ENCODE measurements at regions not wholly inside any gene's neighbourhood (a gene's known extent, or its start where the extent isn't known, plus 50 kb on each side); places are given as distances from the start of the nearest gene placed in this dataset.

GRCh38 chr6:148107911-148108310, 234.7 kb upstream of the SASH1 start:
- DNase-seq = no peak
- TF ChIP-seq POLR2A (IDR thresholded peaks at IDR 0.05; ENCODE audit: low read length) (no peak), GATA1 (IDR thresholded peaks at IDR 0.05; ENCODE audit: low read depth, low read length) (no peak)

- peak in 1 of 2 experiments; percentile 2 for DNase-seq
- no peak for TF ChIP-seq POLR2A (IDR thresholded peaks at IDR 0.05; ENCODE audit: low read length)
- TF ChIP-seq GATA1 (IDR thresholded peaks at IDR 0.05; ENCODE audit: low read depth, low read length) = no peak
Measured at GRCh38 chr6:148109732-148110131, 232.9 kb upstream of the SASH1 start.

GRCh38 chr6:148110925-148111324, 231.7 kb upstream of the SASH1 start:
- TF ChIP-seq POLR2A (IDR thresholded peaks at IDR 0.05; ENCODE audit: low read length) = no peak
- no peak for TF ChIP-seq GATA1 (IDR thresholded peaks at IDR 0.05; ENCODE audit: low read depth, low read length)
- DNase-seq = no peak

GRCh38 chr6:148112851-148113319, 229.8 kb upstream of the SASH1 start:
- TF ChIP-seq POLR2A (IDR thresholded peaks at IDR 0.05; ENCODE audit: low read length) = no peak
- no peak for TF ChIP-seq GATA1 (IDR thresholded peaks at IDR 0.05; ENCODE audit: low read depth, low read length)
- no peak for DNase-seq

- no peak for TF ChIP-seq POLR2A (IDR thresholded peaks at IDR 0.05; ENCODE audit: low read length)
- no peak for TF ChIP-seq GATA1 (IDR thresholded peaks at IDR 0.05; ENCODE audit: low read depth, low read length)
- no peak for DNase-seq
Measured at GRCh38 chr6:148116001-148116400, 226.6 kb upstream of the SASH1 start.

- TF ChIP-seq GATA1 (IDR thresholded peaks at IDR 0.05; ENCODE audit: low read depth, low read length) = no peak
- TF ChIP-seq POLR2A (IDR thresholded peaks at IDR 0.05; ENCODE audit: low read length) = no peak
- DNase-seq = no peak
Measured at GRCh38 chr6:148118244-148118643, 224.4 kb upstream of the SASH1 start.

GRCh38 chr6:148128014-148128730, 214.5 kb upstream of the SASH1 start:
- TF ChIP-seq POLR2A (IDR thresholded peaks at IDR 0.05; ENCODE audit: low read length) = no peak
- no peak for TF ChIP-seq GATA1 (IDR thresholded peaks at IDR 0.05; ENCODE audit: low read depth, low read length)
- DNase-seq = no peak

- TF ChIP-seq GATA1 (IDR thresholded peaks at IDR 0.05; ENCODE audit: low read depth, low read length) = no peak
- no peak for TF ChIP-seq POLR2A (IDR thresholded peaks at IDR 0.05; ENCODE audit: low read length)
- no peak for DNase-seq
Measured at GRCh38 chr6:148134592-148134991, 208.0 kb upstream of the SASH1 start.

GRCh38 chr6:148136586-148136985, 206.1 kb upstream of the SASH1 start:
- no peak for DNase-seq
- TF ChIP-seq POLR2A (IDR thresholded peaks at IDR 0.05; ENCODE audit: low read length) (no peak), GATA1 (IDR thresholded peaks at IDR 0.05; ENCODE audit: low read depth, low read length) (no peak)

GRCh38 chr6:148137652-148138051, 205.0 kb upstream of the SASH1 start:
- no peak for DNase-seq
- TF ChIP-seq POLR2A (IDR thresholded peaks at IDR 0.05; ENCODE audit: low read length) (no peak), GATA1 (IDR thresholded peaks at IDR 0.05; ENCODE audit: low read depth, low read length) (no peak)

- TF ChIP-seq POLR2A (IDR thresholded peaks at IDR 0.05; ENCODE audit: low read length) = no peak
- no peak for TF ChIP-seq GATA1 (IDR thresholded peaks at IDR 0.05; ENCODE audit: low read depth, low read length)
- no peak for DNase-seq
Measured at GRCh38 chr6:148138573-148138972, 204.1 kb upstream of the SASH1 start.

GRCh38 chr6:148140772-148141557, 201.7 kb upstream of the SASH1 start:
- TF ChIP-seq GATA1 (IDR thresholded peaks at IDR 0.05; ENCODE audit: low read depth, low read length) = no peak
- TF ChIP-seq POLR2A (IDR thresholded peaks at IDR 0.05; ENCODE audit: low read length) = no peak
- no peak for DNase-seq

GRCh38 chr6:148142821-148143220, 199.8 kb upstream of the SASH1 start:
- TF ChIP-seq GATA1 (IDR thresholded peaks at IDR 0.05; ENCODE audit: low read depth, low read length) = no peak
- TF ChIP-seq POLR2A (IDR thresholded peaks at IDR 0.05; ENCODE audit: low read length) = no peak
- DNase-seq = no peak

GRCh38 chr6:148143771-148144170, 198.9 kb upstream of the SASH1 start:
- DNase-seq = no peak
- TF ChIP-seq POLR2A (IDR thresholded peaks at IDR 0.05; ENCODE audit: low read length) (no peak), GATA1 (IDR thresholded peaks at IDR 0.05; ENCODE audit: low read depth, low read length) (no peak)
